Epithelial cell of prostate (primary cell): ENCODE measurements at regions not wholly inside any gene's neighbourhood (a gene's known extent, or its start where the extent isn't known, plus 50 kb on each side); places are given as distances from the start of the nearest gene placed in this dataset.
"Not testable (repeated sequence)": the region's sequence is repeated elsewhere in the genome, so short reads cannot be mapped to it uniquely, and the experiment has no call there.

ENCODE experiments used
- DNase-seq: peaks from one replicate; pipeline ENCODE4 v3.0.0-alpha.2; 2011; ENCODE audit warnings: low read depth, low spot score
- H3K27ac ChIP-seq: fragments of 450-650 bp; 2 replicates; pipeline ENCODE4 v1.5.1; 2017; ENCODE audit warnings: mild to moderate bottlenecking

GRCh38 chrX:98294310-98294709 lies 1410.6 kb downstream of the RPA4 start:
- no peak overlapping the region for H3K27ac ChIP-seq
- DNase-seq, result no peak

GRCh38 chrX:98296129-98296528 lies 1412.4 kb downstream of the RPA4 start:
- no peak for DNase-seq
- H3K27ac ChIP-seq, result no peak overlapping the region

- H3K27ac ChIP-seq, result no peak overlapping the region
- no peak for DNase-seq
Measured at GRCh38 chrX:98299785-98300184, 1416.1 kb downstream of the RPA4 start.

- not testable (repeated sequence) for H3K27ac ChIP-seq, DNase-seq
Measured at GRCh38 chrX:98300536-98300935, 1416.8 kb downstream of the RPA4 start.

GRCh38 chrX:98331407-98331806 lies 1447.7 kb downstream of the RPA4 start:
- H3K27ac ChIP-seq, result no peak overlapping the region
- DNase-seq, result no peak

GRCh38 chrX:98338544-98338943 lies 1454.8 kb downstream of the RPA4 start:
- no peak for DNase-seq
- no peak overlapping the region for H3K27ac ChIP-seq

GRCh38 chrX:98350940-98351339 lies 1467.2 kb downstream of the RPA4 start:
- no peak overlapping the region for H3K27ac ChIP-seq
- no peak for DNase-seq

GRCh38 chrX:98357146-98357545 lies 1473.4 kb downstream of the RPA4 start:
- DNase-seq, result no peak

GRCh38 chrX:98362630-98363029 lies 1478.9 kb downstream of the RPA4 start:
- H3K27ac ChIP-seq, result no peak overlapping the region
- no peak for DNase-seq

More at GRCh38 chrX:98357146-98357545, 1473.4 kb downstream of the RPA4 start:
- H3K27ac ChIP-seq, result no peak overlapping the region

GRCh38 chrX:98371994-98372393 lies 1488.3 kb downstream of the RPA4 start:
- DNase-seq, result no peak
- no peak overlapping the region for H3K27ac ChIP-seq

GRCh38 chrX:98379134-98379533 lies 1495.4 kb downstream of the RPA4 start:
- no peak overlapping the region for H3K27ac ChIP-seq
- DNase-seq, result no peak

GRCh38 chrX:98380106-98380505 lies 1496.4 kb downstream of the RPA4 start:
- H3K27ac ChIP-seq, result no peak overlapping the region
- no peak for DNase-seq

- no peak overlapping the region for H3K27ac ChIP-seq
- no peak for DNase-seq
Measured at GRCh38 chrX:98380556-98380955, 1496.8 kb downstream of the RPA4 start.

- H3K27ac ChIP-seq, result no peak overlapping the region
Measured at GRCh38 chrX:98398542-98398941, 1514.8 kb downstream of the RPA4 start.

GRCh38 chrX:98405376-98405775 lies 1521.7 kb downstream of the RPA4 start:
- no peak for DNase-seq
- no peak overlapping the region for H3K27ac ChIP-seq

More at GRCh38 chrX:98398542-98398941, 1514.8 kb downstream of the RPA4 start:
- DNase-seq, result no peak

- no peak for DNase-seq
- no peak overlapping the region for H3K27ac ChIP-seq
Measured at GRCh38 chrX:98407584-98407983, 1523.9 kb downstream of the RPA4 start.

GRCh38 chrX:98409867-98410266 lies 1526.2 kb downstream of the RPA4 start:
- no peak overlapping the region for H3K27ac ChIP-seq
- DNase-seq, result no peak

GRCh38 chrX:98412058-98412457 lies 1528.3 kb downstream of the RPA4 start:
- H3K27ac ChIP-seq, result no peak overlapping the region
- no peak for DNase-seq

- H3K27ac ChIP-seq, result no peak overlapping the region
- DNase-seq, result no peak
Measured at GRCh38 chrX:98422536-98422935, 1538.8 kb downstream of the RPA4 start.

- DNase-seq, result no peak
- H3K27ac ChIP-seq, result no peak overlapping the region
Measured at GRCh38 chrX:98432413-98432812, 1548.7 kb downstream of the RPA4 start.

GRCh38 chrX:98448524-98448923 lies 1564.8 kb downstream of the RPA4 start:
- H3K27ac ChIP-seq, result no peak overlapping the region
- no peak for DNase-seq

GRCh38 chrX:98452456-98452855 lies 1568.7 kb downstream of the RPA4 start:
- no peak overlapping the region for H3K27ac ChIP-seq
- DNase-seq, result no peak

GRCh38 chrX:98459669-98460068 lies 1576.0 kb downstream of the RPA4 start:
- DNase-seq, result no peak
- H3K27ac ChIP-seq, result no peak overlapping the region
